ENCODE measurements at regions not wholly inside any gene's neighbourhood (a gene's known extent, or its start where the extent isn't known, plus 50 kb on each side); places are given as distances from the start of the nearest gene placed in this dataset.

DNA sequence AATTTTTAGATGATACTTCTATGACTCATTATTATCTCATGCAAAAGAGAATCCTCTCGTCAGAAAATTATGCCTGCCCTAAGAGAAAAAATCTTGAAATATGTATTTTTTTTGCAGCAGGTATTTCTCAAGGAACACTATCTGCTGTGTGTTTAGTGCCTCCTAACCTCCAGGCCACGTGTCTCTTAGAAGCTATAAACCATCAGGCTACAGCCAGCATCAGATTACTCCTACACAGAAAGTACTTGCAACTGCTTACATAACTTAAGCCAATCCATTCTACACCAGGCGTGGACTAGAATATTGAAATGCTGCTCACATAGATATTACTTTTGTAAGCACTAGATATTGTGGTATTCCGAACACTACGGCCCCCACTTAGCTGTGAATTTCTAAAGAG lies 933.4 kb downstream of the PLA2G4A start:
- no peak for DNase-seq (ENCODE audit: low spot score in 2 of 2)
- H3K4me3 ChIP-seq (ENCODE audit: low read depth, poor library complexity, severe bottlenecking), result no peak overlapping the region
- intact Hi-C loops (cut with DNase I; ENCODE audit: low total_unique reads), result no loop called here
- no peak for TF ChIP-seq POLR2A (IDR thresholded peaks at IDR 0.05)
- TF ChIP-seq, protein P1, sequence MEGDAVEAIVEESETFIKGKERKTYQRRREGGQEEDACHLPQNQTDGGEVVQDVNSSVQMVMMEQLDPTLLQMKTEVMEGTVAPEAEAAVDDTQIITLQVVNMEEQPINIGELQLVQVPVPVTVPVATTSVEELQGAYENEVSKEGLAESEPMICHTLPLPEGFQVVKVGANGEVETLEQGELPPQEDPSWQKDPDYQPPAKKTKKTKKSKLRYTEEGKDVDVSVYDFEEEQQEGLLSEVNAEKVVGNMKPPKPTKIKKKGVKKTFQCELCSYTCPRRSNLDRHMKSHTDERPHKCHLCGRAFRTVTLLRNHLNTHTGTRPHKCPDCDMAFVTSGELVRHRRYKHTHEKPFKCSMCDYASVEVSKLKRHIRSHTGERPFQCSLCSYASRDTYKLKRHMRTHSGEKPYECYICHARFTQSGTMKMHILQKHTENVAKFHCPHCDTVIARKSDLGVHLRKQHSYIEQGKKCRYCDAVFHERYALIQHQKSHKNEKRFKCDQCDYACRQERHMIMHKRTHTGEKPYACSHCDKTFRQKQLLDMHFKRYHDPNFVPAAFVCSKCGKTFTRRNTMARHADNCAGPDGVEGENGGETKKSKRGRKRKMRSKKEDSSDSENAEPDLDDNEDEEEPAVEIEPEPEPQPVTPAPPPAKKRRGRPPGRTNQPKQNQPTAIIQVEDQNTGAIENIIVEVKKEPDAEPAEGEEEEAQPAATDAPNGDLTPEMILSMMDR (IDR thresholded peaks at IDR 0.05), result no peak
- 44 to 46% methylated on average over 5 of the region's 5 CpGs for WGBS, 2 donors

DNA sequence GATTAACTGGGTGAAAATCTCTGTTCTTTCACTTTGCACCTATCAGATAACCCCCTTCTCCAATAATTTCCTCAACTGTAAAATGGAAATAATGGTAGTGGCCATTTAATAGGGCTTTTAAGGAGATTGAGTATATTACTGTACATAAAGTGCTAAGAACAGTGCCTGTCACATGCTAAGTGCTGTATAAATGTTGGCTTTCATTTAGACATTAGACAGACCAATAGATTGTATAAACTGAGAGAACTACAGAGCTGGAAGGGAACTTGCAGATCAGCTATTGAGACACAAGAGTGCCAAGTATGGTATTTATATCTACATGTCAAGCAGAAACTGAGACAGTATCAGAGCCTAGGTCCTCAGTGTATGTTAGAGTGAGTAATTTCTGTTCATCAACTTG lies 934.7 kb downstream of the PLA2G4A start:
- no peak for TF ChIP-seq POLR2A (IDR thresholded peaks at IDR 0.05)
- TF ChIP-seq, protein P1 (IDR thresholded peaks at IDR 0.05), result no peak
- intact Hi-C loops (cut with DNase I; ENCODE audit: low total_unique reads), result no loop called here
- no peak overlapping the region for H3K4me3 ChIP-seq (ENCODE audit: low read depth, poor library complexity, severe bottlenecking)
- no peak for DNase-seq (ENCODE audit: low spot score in 2 of 2)

DNA sequence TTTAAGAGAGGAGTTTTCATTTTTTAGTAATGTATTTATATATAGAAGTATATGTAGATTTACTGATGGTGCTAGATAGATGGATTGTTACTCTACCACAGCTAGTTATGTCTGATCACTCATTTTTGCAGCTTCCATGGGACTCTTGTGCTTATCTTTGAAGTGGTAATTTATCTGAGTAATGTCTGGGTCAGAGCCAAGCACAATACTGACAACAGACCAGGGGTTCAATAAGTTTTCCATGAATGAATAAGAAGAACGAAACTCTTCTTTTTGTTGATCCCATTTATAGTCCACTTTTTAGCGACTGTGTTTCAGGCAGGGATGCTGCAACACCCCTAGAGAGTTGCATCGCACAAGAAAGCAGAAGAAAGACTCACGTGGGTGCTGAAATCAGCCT lies 935.2 kb downstream of the PLA2G4A start:
- DNase-seq (ENCODE audit: low spot score in 2 of 2), result no peak
- H3K4me3 ChIP-seq (ENCODE audit: low read depth, poor library complexity, severe bottlenecking), result no peak overlapping the region
- intact Hi-C loops (cut with DNase I; ENCODE audit: low total_unique reads), result no loop called here
- TF ChIP-seq, protein P1 (IDR thresholded peaks at IDR 0.05), result no peak
- TF ChIP-seq POLR2A (IDR thresholded peaks at IDR 0.05), result no peak
- 79 to 85% methylated on average over 4 of the region's 4 CpGs for WGBS, 2 donors

DNA sequence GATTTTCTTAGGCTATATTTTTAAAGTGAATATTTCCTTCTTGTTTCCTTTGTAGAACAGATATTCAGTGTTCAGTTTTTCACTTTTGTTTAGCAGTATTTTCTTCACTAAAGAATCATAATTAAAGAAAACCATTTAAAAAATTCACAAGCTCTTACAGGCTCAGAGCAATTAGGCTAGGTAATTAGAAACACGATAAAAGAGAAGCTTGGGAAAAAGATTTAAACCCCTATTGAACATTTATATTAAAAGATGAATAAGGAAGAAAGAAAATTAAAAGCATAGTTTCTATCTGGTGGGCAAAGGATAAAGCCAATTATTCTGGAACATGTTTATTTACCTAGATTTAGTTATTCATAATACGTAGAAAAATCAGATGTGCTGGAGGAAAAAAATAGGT lies 942.6 kb downstream of the PLA2G4A start:
- no peak for TF ChIP-seq POLR2A (IDR thresholded peaks at IDR 0.05)
- TF ChIP-seq, protein P1 (IDR thresholded peaks at IDR 0.05), result no peak
- no peak for DNase-seq (ENCODE audit: low spot score in 2 of 2)
- WGBS, 2 donors, result 39 to 42% methylated on average over 2 of the region's 2 CpGs
- H3K4me3 ChIP-seq (ENCODE audit: low read depth, poor library complexity, severe bottlenecking), result no peak overlapping the region
- intact Hi-C loops (cut with DNase I; ENCODE audit: low total_unique reads), result no loop called here

DNA sequence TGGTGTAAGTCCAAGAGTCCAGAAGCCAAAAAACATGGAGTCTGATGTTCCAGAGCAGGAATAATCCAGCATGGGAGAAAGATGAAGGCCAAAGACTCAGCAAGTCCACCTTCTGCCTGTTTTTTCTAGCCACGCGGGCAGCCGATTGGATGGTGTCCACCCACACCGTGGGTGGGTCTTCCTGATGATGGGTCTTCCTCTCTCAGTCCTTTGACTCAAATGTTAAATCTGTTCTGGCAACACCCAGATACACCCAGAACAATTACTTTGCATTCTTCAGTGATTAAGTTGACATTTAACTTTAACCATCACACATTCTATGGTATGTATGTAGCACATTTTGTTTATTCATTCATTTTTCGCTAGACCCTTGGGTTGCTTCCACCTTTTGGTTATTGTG lies 944.4 kb downstream of the PLA2G4A start:
- 74 to 96% methylated on average over 5 of the region's 5 CpGs for WGBS, 2 donors
- no peak for TF ChIP-seq POLR2A (IDR thresholded peaks at IDR 0.05)
- TF ChIP-seq, protein P1 (IDR thresholded peaks at IDR 0.05), result no peak
- DNase-seq (ENCODE audit: low spot score in 2 of 2), result no peak
- intact Hi-C loops (cut with DNase I; ENCODE audit: low total_unique reads), result no loop called here
- H3K4me3 ChIP-seq (ENCODE audit: low read depth, poor library complexity, severe bottlenecking), result no peak overlapping the region

DNA sequence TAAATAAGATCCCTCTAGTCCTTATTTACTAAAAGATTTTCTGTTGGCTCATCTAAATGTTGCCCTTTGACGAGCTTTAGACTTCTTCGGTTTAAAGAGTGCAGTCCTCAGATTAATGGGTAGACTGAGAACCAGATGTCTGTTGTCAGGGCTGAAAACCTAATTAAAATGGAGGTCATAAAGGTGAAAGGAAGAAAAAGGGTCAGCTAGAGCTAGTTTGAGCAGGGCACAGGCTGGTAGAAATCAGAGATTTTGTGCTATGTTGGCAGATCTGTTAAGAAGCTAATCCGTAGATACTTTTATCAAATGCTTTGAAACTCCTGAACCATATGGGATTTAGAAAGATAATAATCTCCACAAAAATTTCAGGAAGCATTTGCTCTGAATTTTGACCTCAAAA lies 959.0 kb downstream of the PLA2G4A start:
- TF ChIP-seq, protein P1 (IDR thresholded peaks at IDR 0.05), result no peak
- TF ChIP-seq POLR2A (IDR thresholded peaks at IDR 0.05), result no peak
- WGBS, 2 donors, result 48 to 69% methylated on average over 3 of the region's 3 CpGs

More for the DNA sequence above, 959.0 kb downstream of the PLA2G4A start:
- H3K4me3 ChIP-seq (ENCODE audit: low read depth, poor library complexity, severe bottlenecking), result no peak overlapping the region
- intact Hi-C loops (cut with DNase I; ENCODE audit: low total_unique reads), result no loop called here
- no peak for DNase-seq (ENCODE audit: low spot score in 2 of 2)
